ENCODE measurements at regions not wholly inside any gene's neighbourhood (a gene's known extent, or its start where the extent isn't known, plus 50 kb on each side); places are given as distances from the start of the nearest gene placed in this dataset.

DNA sequence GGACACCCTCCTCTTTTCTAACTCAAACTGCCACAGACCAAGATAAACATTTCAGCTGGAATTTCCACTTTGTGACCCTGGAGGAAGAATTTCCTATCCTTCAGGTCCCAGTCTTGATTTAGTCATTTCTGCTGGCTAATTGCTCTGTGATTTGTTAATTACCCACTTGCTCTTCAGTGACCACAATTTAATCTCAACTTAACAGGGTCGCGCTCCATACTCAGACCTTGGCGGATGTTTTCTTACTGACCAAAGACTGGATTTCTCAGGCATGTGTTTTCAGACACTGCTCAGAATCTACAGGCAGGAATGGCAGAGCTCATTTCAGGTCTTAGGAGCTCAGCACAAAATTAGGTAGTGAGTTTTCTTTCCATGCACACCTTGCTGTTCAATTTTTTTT, 188.9 kb downstream of the ASMT start:
- TF ChIP-seq GABPB1 (CRISPR knock-in tag; IDR thresholded peaks at IDR 0.05) (no peak), ZNF121 (CRISPR knock-in tag; IDR thresholded peaks at IDR 0.05) (no peak), USF2 (CRISPR knock-in tag; IDR thresholded peaks at IDR 0.05) (no peak), EMX1 (CRISPR knock-in tag; IDR thresholded peaks at IDR 0.05) (no peak), CREB1 (CRISPR knock-in tag; IDR thresholded peaks at IDR 0.05) (no peak)
- TF ChIP-seq, protein P1, sequence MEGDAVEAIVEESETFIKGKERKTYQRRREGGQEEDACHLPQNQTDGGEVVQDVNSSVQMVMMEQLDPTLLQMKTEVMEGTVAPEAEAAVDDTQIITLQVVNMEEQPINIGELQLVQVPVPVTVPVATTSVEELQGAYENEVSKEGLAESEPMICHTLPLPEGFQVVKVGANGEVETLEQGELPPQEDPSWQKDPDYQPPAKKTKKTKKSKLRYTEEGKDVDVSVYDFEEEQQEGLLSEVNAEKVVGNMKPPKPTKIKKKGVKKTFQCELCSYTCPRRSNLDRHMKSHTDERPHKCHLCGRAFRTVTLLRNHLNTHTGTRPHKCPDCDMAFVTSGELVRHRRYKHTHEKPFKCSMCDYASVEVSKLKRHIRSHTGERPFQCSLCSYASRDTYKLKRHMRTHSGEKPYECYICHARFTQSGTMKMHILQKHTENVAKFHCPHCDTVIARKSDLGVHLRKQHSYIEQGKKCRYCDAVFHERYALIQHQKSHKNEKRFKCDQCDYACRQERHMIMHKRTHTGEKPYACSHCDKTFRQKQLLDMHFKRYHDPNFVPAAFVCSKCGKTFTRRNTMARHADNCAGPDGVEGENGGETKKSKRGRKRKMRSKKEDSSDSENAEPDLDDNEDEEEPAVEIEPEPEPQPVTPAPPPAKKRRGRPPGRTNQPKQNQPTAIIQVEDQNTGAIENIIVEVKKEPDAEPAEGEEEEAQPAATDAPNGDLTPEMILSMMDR (IDR thresholded peaks at IDR 0.05): no peak
- TF ChIP-seq, protein P2, sequence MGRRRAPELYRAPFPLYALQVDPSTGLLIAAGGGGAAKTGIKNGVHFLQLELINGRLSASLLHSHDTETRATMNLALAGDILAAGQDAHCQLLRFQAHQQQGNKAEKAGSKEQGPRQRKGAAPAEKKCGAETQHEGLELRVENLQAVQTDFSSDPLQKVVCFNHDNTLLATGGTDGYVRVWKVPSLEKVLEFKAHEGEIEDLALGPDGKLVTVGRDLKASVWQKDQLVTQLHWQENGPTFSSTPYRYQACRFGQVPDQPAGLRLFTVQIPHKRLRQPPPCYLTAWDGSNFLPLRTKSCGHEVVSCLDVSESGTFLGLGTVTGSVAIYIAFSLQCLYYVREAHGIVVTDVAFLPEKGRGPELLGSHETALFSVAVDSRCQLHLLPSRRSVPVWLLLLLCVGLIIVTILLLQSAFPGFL (CRISPR knock-in tag; IDR thresholded peaks at IDR 0.05; ENCODE audit: borderline replicate concordance): no peak
- TF ChIP-seq, protein P3, sequence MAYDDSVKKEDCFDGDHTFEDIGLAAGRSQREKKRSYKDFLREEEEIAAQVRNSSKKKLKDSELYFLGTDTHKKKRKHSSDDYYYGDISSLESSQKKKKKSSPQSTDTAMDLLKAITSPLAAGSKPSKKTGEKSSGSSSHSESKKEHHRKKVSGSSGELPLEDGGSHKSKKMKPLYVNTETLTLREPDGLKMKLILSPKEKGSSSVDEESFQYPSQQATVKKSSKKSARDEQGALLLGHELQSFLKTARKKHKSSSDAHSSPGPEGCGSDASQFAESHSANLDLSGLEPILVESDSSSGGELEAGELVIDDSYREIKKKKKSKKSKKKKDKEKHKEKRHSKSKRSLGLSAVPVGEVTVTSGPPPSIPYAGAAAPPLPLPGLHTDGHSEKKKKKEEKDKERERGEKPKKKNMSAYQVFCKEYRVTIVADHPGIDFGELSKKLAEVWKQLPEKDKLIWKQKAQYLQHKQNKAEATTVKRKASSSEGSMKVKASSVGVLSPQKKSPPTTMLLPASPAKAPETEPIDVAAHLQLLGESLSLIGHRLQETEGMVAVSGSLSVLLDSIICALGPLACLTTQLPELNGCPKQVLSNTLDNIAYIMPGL (CRISPR knock-in tag; IDR thresholded peaks at IDR 0.05): no peak
